Ramos (cell line): ENCODE measurements at regions not wholly inside any gene's neighbourhood (a gene's known extent, or its start where the extent isn't known, plus 50 kb on each side); places are given as distances from the start of the nearest gene placed in this dataset.
"Not testable (repeated sequence)": the region's sequence is repeated elsewhere in the genome, so short reads cannot be mapped to it uniquely, and the experiment has no call there.

Experiments
- in situ Hi-C: fragments of 300-500 bp; cut with MboI; formaldehyde crosslinking; loops from one replicate; pipeline ENCODE4 v1.14.3; 2022; ENCODE audit warnings: low sequenced_read_pairs; ENCODE audit not compliant: unreplicated experiment

DNA sequence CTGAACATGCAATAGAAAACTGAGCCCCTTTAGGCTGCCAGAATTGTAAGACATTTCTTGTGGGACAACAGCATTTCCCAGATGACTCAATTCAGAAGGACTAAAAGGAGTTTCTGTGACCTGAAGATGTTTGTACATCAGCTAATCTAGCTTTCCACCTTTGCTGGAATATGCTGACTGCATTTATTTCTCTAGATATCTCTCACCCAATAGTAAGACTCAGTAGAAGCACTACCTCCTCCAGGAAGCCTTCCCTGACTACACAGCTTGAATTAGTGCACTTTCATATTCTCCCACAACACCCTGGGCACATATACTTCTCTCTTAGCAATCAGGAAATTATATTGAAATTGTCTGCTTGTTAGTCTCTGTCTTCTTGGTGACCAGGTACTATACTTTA lies 98.1 kb upstream of the BLID start:
- in situ Hi-C loops: loop anchor here (25.0 kb wide), 1 partner anchor 298 kb away; no protein-coding TSS in a partner anchor

DNA sequence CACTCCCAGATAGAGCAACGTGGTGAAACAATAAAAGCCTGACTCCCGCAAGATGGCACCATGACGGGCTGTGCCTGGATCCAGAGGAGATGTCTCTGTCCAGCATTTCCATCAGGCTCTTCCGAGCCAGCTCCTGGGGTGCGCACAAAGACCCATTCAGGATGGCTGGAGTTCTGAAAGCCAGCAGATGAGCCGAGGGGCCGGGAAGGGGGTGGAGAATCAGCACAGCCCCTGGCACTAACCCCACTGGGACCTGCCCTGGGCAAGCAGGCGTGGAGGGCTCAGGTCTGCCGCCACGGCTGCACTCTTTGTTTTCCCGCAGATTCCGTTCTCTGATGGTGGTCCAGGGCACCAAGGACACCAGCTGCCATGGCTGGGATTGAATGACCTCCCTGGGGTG lies 97.2 kb upstream of the BLID start:
- in situ Hi-C loops: loop anchor here (25.0 kb wide), 1 partner anchor 299 kb away; no protein-coding TSS in a partner anchor

DNA sequence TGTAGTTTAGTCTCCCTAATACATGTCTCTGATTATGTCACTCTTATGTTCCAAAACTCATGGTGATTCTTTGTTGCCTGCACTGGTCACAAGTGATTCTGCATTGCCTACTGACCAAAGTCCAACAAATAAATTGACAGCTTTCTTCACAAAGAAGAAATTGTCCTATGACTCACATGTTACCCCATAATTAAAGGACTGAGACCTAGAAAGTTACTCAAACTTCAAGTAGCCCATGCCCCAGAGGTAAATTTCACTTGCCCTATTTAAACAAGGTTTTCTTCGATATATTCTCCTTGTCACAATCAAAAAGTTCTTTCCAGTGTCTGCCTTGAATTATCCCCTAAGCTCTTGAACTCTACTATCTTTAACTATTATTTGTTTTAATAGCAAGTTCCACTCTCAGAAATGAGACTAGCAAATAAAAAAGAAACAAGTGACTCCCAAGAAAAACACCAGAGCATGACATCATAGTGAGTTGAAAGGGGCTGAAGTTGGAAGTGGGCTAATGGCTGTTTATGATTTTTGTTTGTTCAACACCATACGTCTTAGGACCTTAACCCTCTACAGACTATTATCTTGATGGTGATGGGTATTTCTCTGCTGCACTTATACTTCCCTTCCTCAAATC lies 94.5 kb upstream of the BLID start:
- in situ Hi-C loops: loop anchor here (25.0 kb wide), 1 partner anchor 302 kb away; no protein-coding TSS in a partner anchor

DNA sequence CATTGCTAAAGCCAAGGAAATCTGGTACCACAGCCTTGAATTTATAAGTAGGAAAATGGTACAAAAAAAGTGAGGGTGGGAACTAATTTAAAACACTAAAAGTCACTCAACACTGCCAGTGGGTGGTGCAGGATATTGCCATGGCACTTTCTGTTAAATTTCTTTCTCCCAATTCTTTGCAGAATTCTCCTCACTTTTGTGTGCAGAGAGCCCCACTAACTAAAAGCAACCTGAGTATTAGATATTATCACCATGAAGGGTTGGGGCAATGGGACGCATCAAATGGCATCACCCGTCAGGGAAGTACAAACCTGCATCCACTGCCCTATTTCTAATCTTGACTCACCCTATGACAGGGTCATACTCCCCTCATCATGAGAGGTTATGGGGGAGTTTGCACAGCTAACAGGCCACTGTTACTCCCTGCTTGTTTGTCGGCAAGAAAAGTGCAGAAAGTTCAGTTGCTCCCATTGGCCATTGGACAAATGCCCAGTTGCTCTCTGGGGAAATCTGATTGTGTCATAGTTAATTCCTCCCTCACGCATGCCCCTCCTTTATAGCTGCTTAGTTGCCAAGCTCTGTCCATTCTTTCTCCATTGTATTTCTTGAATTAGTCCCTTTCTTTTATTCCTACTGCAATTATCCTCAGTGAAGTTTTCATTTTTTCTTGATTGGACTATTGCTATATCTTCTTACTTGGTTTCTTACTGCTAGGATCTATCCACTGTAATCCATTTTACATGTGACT lies 93.8 kb upstream of the BLID start:
- in situ Hi-C loops: loop anchor here (10.0 to 25.0 kb wide), 2 partner anchors 303 to 555 kb away; no protein-coding TSS in a partner anchor

DNA sequence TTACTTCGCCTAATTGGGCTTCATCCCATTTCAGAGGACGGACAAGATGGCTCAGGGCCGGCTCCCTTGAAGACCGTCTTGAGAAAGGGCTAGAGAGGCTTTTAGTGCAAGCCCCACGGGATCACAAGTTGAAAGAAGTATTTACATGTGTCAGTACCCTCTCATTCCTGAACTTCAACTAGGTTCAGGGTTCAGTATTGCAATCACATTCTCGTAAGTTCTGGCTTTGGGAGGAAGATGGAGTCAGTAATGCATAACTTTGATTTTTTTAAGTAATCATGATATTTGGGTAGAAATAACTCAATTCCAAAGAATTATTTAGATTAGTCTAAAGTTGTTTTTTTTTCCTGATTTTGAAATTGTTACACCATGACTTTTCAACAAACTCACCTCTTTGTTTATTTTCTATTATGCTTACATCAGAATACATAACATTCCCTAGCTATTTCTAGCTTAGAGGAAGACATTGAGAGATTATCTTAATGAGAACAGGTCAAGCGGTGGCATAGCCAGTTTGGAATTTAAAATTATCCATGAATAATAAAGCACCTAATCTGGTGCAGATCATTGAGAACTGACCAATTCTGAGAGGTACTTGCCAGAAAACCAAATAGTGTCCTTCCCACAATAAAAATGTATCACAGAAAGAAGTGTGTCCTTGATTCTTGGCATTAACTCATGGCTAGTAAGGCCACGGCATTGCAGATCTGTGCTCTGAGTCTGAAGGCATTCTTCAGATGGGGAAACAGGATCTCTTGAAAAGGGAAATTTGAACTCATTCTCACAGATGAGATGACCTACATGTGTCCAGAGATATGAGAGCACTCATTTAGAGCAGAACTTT lies 92.1 kb upstream of the BLID start:
- in situ Hi-C loops: loop anchor here (10.0 to 25.0 kb wide), 2 partner anchors 304 to 553 kb away; no protein-coding TSS in a partner anchor

DNA sequence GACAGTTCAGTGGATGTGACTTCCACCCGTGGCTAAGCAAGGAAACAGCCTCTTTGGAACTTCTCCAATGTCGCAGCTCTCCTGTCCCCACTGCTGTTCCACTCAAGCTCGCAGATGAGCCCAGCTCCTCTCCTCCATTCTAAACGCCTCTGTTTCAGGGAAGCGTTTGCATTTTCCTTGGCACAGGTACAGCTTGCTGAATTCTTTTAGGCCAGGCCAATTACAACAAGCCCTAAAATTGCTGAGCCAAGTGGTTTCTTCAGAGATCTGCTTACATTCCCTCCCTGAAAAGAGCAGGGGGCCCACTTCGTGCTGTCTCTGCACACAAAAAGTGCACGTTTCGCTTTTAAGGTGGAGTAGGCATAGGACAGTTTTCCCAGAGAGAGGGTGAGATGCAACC lies 91.5 kb upstream of the BLID start:
- in situ Hi-C loops: loop anchor here (10.0 to 25.0 kb wide), 2 partner anchors 305 to 553 kb away; no protein-coding TSS in a partner anchor

DNA sequence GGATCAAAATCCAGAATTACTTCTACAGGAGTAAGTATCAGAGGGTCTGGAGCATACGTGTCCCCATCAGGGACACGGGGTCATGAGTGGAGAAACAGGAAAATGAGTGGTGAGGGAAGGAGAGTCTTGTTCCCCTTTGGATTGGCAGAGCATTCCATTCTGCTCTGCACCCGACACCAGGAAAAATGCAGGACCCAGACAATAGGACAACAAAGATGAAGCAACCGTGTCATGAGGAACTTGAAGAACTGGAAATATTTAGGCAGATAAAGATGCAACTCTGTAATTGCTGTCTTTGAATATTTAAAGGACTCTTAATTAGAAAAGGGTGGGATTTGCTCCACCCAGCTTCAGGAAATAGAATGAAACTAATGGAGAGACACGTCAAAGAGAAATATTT lies 89.0 kb upstream of the BLID start:
- in situ Hi-C loops: loop anchor here (10.0 to 25.0 kb wide), 2 partner anchors 307 to 550 kb away; no protein-coding TSS in a partner anchor

DNA sequence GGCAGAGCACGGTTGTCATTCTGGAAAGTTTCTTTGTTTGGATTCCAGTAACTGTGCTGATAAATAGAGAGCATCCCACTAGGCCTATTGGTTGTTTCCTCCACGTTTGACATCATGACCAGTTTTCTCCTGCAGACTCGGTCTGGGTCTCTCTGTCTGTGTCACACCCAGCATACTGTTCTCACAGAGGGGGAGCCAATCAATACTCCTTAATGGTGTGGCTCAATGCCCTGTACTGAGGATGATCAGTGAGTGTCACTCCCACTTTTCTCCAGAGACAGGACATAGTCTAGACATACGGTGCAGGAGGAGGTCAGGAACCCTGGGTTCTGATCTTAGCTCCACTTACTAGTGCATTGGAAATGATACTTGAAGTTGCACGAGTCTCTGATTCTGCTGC lies 88.2 kb upstream of the BLID start:
- in situ Hi-C loops: loop anchor here (10.0 to 25.0 kb wide), 2 partner anchors 308 to 549 kb away; no protein-coding TSS in a partner anchor

DNA sequence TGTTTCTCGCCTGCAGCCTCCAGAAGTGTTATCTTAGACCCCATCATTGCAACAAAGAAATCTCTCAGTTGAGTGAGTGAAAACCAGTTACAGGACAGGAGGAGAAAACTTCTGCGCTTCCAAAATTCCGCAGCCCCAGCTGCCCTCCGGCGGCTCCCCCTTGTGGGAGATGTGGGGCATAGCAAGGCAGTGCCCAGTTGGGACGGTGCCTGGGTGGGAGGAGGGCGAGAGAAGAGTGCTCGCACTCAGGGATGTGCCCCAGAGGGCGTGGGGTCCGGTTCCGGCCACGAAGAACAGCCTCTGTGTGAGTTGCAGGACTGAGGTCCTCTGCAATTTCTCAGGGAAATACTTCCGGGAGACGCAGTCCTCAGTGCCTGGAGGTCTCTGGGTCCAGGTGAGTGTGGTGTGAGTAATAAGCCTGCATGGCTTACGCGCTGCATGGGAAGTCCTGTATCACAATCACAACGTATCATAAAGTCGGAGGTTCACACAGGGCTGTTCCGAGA lies 87.0 kb upstream of the BLID start:
- in situ Hi-C loops: loop anchor here (10.0 to 25.0 kb wide), 2 partner anchors 309 to 548 kb away; no protein-coding TSS in a partner anchor

DNA sequence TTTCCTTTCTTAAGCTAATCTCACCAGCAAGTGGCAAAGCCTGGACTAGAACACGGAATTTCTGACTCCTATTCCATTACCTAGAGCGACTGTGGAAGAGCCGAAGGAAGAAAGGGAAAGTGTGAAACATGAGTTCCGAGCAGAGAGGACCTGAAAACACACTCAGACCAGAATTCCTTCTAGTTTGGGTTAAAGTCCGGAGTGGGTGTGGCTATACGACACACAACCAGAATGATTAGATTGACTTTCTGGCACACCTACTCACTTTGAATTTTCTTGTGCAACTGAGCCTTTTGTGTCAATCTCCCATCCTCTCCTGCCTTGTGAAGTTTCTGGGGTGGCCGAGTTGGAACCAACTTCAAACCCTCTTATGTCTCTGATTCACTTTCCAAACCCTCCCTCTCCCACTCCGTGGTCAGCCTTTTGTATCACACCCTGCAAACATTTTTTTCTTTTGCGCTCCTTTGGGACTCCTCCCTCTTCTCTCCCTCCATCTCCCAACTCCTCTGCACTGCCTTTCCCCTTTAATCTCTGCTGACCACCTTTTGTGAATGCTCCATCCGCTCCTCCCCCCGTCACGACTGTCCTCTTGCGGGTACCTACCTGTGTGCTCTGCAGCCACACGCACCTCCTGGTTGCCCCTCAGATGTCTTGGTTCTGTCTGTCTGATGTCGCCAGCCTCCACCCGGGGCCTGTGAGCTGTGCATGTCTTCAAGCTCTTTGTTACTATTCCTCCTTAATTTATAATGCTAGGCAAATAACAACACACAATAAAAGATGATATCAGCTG lies 86.3 kb upstream of the BLID start:
- in situ Hi-C loops: loop anchor here (10.0 to 25.0 kb wide), 2 partner anchors 310 to 548 kb away; no protein-coding TSS in a partner anchor

DNA sequence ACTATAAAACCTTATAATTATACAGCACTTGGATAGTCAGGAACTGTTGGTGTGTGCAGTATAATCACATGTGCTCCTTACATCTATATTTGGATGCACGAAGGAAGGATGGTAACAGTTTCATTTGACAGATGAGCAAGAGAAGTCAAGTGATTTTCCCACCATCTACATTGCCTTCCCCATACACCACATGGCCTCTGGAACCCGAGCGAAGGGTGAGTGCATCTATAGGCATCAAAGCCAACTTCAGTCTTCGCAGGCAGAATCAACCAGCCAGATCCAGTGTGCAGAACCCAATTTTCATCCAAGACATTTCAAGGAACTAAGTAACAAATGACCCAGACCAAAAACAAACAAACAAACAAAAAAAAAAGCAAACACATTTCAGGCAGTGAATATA lies 85.1 kb upstream of the BLID start:
- in situ Hi-C loops: loop anchor here (10.0 to 25.0 kb wide), 2 partner anchors 311 to 546 kb away; no protein-coding TSS in a partner anchor

DNA sequence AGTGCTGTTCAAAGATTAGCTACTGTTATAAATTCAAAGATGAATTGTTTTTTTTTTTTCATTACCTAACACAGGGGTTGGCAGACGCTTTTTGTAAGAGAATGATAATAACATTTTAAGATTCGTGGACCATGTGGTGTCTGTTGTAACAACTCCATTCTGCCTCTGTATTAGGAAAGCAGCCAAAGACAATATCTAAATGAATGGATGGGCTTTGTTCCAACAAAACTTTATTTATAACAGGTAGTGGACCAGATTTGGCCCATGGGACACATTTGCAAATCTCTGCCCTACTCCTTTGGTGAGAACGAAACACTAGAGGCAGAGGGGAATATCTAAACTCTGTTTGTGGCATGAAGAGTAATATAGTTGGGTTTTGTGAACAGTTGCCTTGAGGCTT lies 83.6 kb upstream of the BLID start:
- in situ Hi-C loops: loop anchor here (10.0 to 25.0 kb wide), 2 partner anchors 313 to 545 kb away; no protein-coding TSS in a partner anchor

DNA sequence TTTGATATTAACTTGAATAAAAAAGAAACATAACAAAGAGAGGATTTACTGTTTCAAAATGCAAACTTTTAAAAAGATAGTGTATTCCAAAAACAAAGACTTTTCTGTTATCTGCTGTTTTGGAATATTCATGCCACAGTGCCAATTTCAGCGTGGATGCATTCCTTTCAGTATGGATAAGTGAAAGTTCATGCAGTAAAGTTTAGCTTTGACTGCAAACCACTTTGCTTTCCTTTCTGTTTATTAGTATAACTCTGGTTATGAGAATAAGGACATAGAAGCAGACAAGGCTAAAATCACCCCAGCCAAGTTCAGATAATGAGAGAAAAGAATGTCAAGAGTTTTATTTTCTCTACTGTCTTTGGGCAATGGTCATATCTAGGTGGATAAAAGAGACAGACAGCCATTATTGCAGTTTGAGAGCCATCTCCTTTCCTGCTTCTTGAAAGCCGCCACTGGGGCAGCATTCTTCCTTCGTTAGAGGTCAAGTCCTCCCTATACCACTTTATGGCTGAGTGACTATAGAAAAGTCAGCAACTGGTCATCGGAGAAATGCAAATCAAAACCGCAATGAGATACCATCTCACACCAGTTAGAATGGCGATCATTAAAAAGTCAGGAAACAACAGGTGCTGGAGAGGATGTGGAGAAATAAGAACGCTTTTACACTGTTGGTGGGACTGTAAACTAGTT lies 82.4 kb upstream of the BLID start:
- in situ Hi-C loops: no loop called here

DNA sequence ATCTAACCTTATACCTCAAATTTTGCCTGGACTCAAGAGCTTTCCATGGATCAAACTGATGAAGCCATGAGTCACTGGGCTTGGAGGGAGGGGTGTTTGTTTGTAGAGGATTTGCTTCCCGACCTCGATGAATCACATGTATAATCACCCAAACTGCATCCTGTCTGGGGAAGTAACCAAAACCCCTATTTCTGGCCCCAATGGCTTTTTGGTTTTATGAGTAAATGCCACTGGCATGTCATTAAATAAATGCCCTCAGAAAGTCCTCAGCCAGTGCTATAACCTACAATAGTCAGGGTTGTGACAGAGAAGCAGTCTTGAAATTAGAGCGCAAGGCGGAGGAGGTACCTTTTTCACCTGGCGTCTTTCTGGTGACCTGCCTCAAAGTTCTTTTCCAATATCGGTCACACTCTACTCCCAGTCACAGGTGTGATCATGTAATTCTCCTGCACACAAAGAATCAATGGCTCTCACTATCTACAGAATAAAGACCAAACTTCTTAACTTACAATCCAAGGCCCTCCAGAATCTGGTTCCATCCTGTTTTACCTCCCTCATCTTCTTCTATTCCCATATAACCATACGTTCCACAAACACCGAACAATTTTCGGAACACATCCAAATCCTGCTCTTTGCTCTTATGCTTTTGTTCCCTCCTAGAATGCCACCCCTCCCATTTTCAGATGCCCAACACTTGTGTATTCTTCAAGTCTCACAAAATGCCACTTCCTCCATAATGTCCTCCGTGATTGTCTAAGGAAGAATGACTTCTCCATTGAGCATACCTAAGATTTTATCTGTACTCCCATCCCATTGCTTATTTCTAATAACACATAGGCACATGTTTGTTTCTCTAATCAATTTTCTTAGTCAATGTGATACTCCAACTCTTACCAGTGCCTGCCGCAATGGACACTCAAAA lies 81.3 kb upstream of the BLID start:
- in situ Hi-C loops: no loop called here

DNA sequence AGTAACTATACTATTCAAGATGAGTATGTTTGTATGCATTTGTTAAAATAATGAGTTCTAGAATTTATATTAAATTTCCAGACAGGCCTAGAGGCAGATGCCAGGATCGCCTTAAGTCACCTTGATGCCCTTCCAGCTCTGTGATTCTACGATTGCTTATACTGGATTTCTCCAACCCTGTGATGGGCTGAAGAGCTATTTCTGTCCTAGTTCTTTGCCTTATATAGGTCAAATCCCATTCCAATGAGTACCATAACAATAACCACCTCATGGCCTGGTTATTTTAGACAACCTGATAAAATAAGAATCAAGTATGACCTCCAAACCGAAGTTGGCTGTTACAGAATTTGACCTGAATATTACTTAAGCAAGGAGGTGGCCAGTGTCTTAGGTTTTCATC lies 79.8 kb upstream of the BLID start:
- in situ Hi-C loops: no loop called here

DNA sequence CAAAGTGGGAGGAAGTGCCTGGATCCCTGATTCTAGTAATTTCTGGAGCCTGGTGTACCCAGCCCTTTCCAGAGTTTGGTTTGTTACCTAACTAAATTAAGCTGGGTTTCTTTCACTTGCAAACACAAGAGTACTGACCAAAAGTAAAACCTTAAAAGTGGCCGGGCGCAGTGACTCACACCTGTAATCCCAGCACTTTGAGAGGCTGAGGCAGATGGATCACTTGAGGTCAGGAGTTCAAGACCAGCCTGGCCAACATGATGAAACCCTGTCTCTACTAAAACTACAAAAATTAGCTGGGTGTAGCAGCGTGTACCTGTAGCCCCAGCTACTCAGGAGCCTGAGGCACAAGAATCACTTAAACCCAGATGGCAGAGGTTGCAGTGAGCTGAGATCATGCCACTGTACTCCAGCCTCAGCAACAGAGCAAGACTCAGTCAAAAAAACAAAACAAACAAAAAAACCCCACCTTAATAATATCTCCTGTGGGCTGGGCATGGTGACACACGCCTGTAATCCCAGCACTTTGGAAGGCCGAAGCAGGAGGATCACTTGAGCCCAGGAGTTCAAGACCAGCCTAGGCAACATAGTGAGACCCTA lies 78.0 kb upstream of the BLID start:
- in situ Hi-C loops: not testable (repeated sequence)

DNA sequence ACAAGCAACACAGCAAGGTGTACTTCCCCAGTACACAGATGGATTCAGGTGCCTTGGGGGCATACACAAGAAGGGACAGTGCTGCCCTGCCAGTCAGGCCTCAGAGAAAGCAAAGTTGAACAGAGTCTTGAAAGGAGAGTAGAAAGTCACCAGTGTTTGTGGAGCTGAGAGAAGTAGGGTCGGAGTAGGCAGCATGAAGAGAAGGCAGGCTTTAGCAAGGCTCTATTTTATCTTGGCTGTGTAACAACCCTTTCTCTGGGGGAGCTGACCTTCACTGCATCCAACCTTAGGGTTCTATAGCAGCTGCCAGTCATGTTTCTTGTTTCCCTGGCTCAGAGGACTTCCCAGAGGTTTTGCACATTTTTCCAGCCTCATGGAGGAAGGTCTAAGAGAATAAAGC lies 77.4 kb upstream of the BLID start:
- in situ Hi-C loops: no loop called here
